NB4 (cell line): ENCODE measurements at regions not wholly inside any gene's neighbourhood (a gene's known extent, or its start where the extent isn't known, plus 50 kb on each side); places are given as distances from the start of the nearest gene placed in this dataset.

Experiments used
- CTCF ChIP-seq: IDR thresholded peaks from one replicate; pipeline ENCODE4 v1.5.1; 2012; ENCODE audit warnings: low read depth, low read length
- POLR2A ChIP-seq: IDR thresholded peaks from 2 replicates; pipeline ENCODE4 v1.6.1; 2011; ENCODE audit warnings: mild to moderate bottlenecking; ENCODE audit not compliant: insufficient read length; ENCODE audit errors: extremely low read depth
- TF ChIP-seq, protein P1 (sequence below): IDR thresholded peaks from 2 replicates; pipeline ENCODE4 v1.6.1; 2011; ENCODE audit warnings: low read depth, low read length

GRCh38 chr18:54775686-54776085 lies 52.6 kb upstream of the RAB27B start:
- TF ChIP-seq CTCF (no peak), POLR2A (no peak)
- TF ChIP-seq, protein P1, sequence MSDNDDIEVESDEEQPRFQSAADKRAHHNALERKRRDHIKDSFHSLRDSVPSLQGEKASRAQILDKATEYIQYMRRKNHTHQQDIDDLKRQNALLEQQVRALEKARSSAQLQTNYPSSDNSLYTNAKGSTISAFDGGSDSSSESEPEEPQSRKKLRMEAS = no peak
